ENCODE measurements at regions not wholly inside any gene's neighbourhood (a gene's known extent, or its start where the extent isn't known, plus 50 kb on each side); places are given as distances from the start of the nearest gene placed in this dataset.

GRCh38 chr4:60531776-60532379 lies 668.2 kb upstream of the ADGRL3 start:
- no peak for TF ChIP-seq CTCF (IDR thresholded peaks at IDR 0.05; ENCODE audit: insufficient read depth, missing control alignments)
- FAIRE-seq (peak; percentile 87), DNase-seq (ENCODE audit: insufficient read length, low spot score) (no peak)

- DNase-seq (ENCODE audit: insufficient read length, low spot score) (no peak), FAIRE-seq (no peak)
- no peak for TF ChIP-seq CTCF (IDR thresholded peaks at IDR 0.05; ENCODE audit: insufficient read depth, missing control alignments)
Observed at GRCh38 chr4:60544981-60545380, 655.1 kb upstream of the ADGRL3 start.

- TF ChIP-seq CTCF (IDR thresholded peaks at IDR 0.05; ENCODE audit: insufficient read depth, missing control alignments), result no peak
- FAIRE-seq (peak; percentile 58), DNase-seq (ENCODE audit: insufficient read length, low spot score) (no peak)
Observed at GRCh38 chr4:60562334-60562733, 637.8 kb upstream of the ADGRL3 start.

- DNase-seq (ENCODE audit: insufficient read length, low spot score) (no peak), FAIRE-seq (no peak)
- TF ChIP-seq CTCF (IDR thresholded peaks at IDR 0.05; ENCODE audit: insufficient read depth, missing control alignments), result no peak
Observed at GRCh38 chr4:60565558-60565957, 634.6 kb upstream of the ADGRL3 start.

GRCh38 chr4:60575336-60575735 lies 624.8 kb upstream of the ADGRL3 start:
- DNase-seq (ENCODE audit: insufficient read length, low spot score) (no peak), FAIRE-seq (no peak)
- no peak for TF ChIP-seq CTCF (IDR thresholded peaks at IDR 0.05; ENCODE audit: insufficient read depth, missing control alignments)

- FAIRE-seq (no peak), DNase-seq (ENCODE audit: insufficient read length, low spot score) (no peak)
- no peak for TF ChIP-seq CTCF (IDR thresholded peaks at IDR 0.05; ENCODE audit: insufficient read depth, missing control alignments)
Observed at GRCh38 chr4:60579335-60579734, 620.8 kb upstream of the ADGRL3 start.

- DNase-seq (ENCODE audit: insufficient read length, low spot score), result no peak
- no peak for TF ChIP-seq CTCF (IDR thresholded peaks at IDR 0.05; ENCODE audit: insufficient read depth, missing control alignments)
- FAIRE-seq, result no peak
Observed at GRCh38 chr4:60581919-60582536, 618.1 kb upstream of the ADGRL3 start.
